ENCODE measurements at regions not wholly inside any gene's neighbourhood (a gene's known extent, or its start where the extent isn't known, plus 50 kb on each side); places are given as distances from the start of the nearest gene placed in this dataset.

- intact Hi-C loops (cut with DNase I): no loop called here
- DNase-seq (ENCODE audit: low spot score): no peak
- TF ChIP-seq POLR2A (IDR thresholded peaks at IDR 0.05) (no peak), CTCF (IDR thresholded peaks at IDR 0.05) (no peak), POLR2AphosphoS5 (IDR thresholded peaks at IDR 0.05) (no peak)
Measured at GRCh38 chr4:11593576-11594116, 165.0 kb upstream of the HS3ST1 start.

GRCh38 chr4:11592276-11592675, 163.6 kb upstream of the HS3ST1 start:
- intact Hi-C loops (cut with DNase I): no loop called here
- H3K27ac ChIP-seq: no peak overlapping the region
- no peak for DNase-seq (ENCODE audit: low spot score)
- H3K4me3 ChIP-seq: no peak overlapping the region
- H3K9me3 ChIP-seq: no peaks in the 10 kb centered on the region
- TF ChIP-seq POLR2AphosphoS5 (IDR thresholded peaks at IDR 0.05): no peak
- no peak for TF ChIP-seq POLR2A (IDR thresholded peaks at IDR 0.05)
- TF ChIP-seq CTCF (IDR thresholded peaks at IDR 0.05): no peak
- 93% methylated on average over 4 of the region's 4 CpGs for WGBS
- H3K36me3 ChIP-seq: no peaks in the 10 kb centered on the region
- H3K27me3 ChIP-seq (replicated peaks; ENCODE audit: insufficient read depth): no peaks in the 10 kb centered on the region
- H3K4me1 ChIP-seq (replicated peaks): no peaks in the 10 kb centered on the region

More at GRCh38 chr4:11593576-11594116, 165.0 kb upstream of the HS3ST1 start:
- H3K27ac ChIP-seq: no peak overlapping the region
- no peaks in the 10 kb centered on the region for H3K4me1 ChIP-seq (replicated peaks)
- H3K36me3 ChIP-seq: no peaks in the 10 kb centered on the region
- H3K27me3 ChIP-seq (replicated peaks; ENCODE audit: insufficient read depth): no peaks in the 10 kb centered on the region
- WGBS: 88% methylated on average over 7 of the region's 7 CpGs
- H3K9me3 ChIP-seq: no peaks in the 10 kb centered on the region
- no peak overlapping the region for H3K4me3 ChIP-seq

GRCh38 chr4:11590132-11590531, 161.4 kb upstream of the HS3ST1 start:
- 46% methylated on average over 2 of the region's 2 CpGs for WGBS

GRCh38 chr4:11589676-11590075, 161.0 kb upstream of the HS3ST1 start:
- no peaks in the 10 kb centered on the region for H3K36me3 ChIP-seq
- no peaks in the 10 kb centered on the region for H3K27me3 ChIP-seq (replicated peaks; ENCODE audit: insufficient read depth)
- intact Hi-C loops (cut with DNase I): no loop called here
- WGBS: 82% methylated on average over 1 of the region's 1 CpG
- H3K27ac ChIP-seq: no peak overlapping the region
- DNase-seq (ENCODE audit: low spot score): no peak
- no peaks in the 10 kb centered on the region for H3K4me1 ChIP-seq (replicated peaks)
- no peaks in the 10 kb centered on the region for H3K9me3 ChIP-seq
- H3K4me3 ChIP-seq: no peak overlapping the region
- no peak for TF ChIP-seq POLR2A (IDR thresholded peaks at IDR 0.05)
- no peak for TF ChIP-seq CTCF (IDR thresholded peaks at IDR 0.05)
- no peak for TF ChIP-seq POLR2AphosphoS5 (IDR thresholded peaks at IDR 0.05)

More at GRCh38 chr4:11590132-11590531, 161.4 kb upstream of the HS3ST1 start:
- Histone ChIP-seq H3K4me3 (no peak overlapping the region), H3K27ac (no peak overlapping the region), H3K4me1 (replicated peaks) (no peaks in the 10 kb centered on the region), H3K9me3 (no peaks in the 10 kb centered on the region), H3K27me3 (replicated peaks; ENCODE audit: insufficient read depth) (no peaks in the 10 kb centered on the region), H3K36me3 (no peaks in the 10 kb centered on the region)
- DNase-seq (ENCODE audit: low spot score): no peak
- TF ChIP-seq POLR2A (IDR thresholded peaks at IDR 0.05) (no peak), POLR2AphosphoS5 (IDR thresholded peaks at IDR 0.05) (no peak), CTCF (IDR thresholded peaks at IDR 0.05) (no peak)
- intact Hi-C loops (cut with DNase I): no loop called here

- Histone ChIP-seq H3K27ac (no peak overlapping the region), H3K9me3 (no peaks in the 10 kb centered on the region), H3K4me1 (replicated peaks) (no peaks in the 10 kb centered on the region), H3K27me3 (replicated peaks; ENCODE audit: insufficient read depth) (no peaks in the 10 kb centered on the region), H3K4me3 (no peak overlapping the region), H3K36me3 (no peaks in the 10 kb centered on the region)
- no peak for DNase-seq (ENCODE audit: low spot score)
- intact Hi-C loops (cut with DNase I): no loop called here
- WGBS: 71% methylated on average over 5 of the region's 5 CpGs
- TF ChIP-seq CTCF (IDR thresholded peaks at IDR 0.05): no peak
- no peak for TF ChIP-seq POLR2AphosphoS5 (IDR thresholded peaks at IDR 0.05)
- no peak for TF ChIP-seq POLR2A (IDR thresholded peaks at IDR 0.05)
Measured at GRCh38 chr4:11587797-11588196, 159.1 kb upstream of the HS3ST1 start.
